SK-N-SH (cell line): ENCODE measurements at regions not wholly inside any gene's neighbourhood (a gene's known extent, or its start where the extent isn't known, plus 50 kb on each side); places are given as distances from the start of the nearest gene placed in this dataset.

Experiments used
- CTCF ChIP-seq: fragments of 200-600 bp; sonication (generic); IDR thresholded peaks from 2 replicates; pipeline ENCODE4 v1.6.1; 2017; ENCODE audit warnings: antibody characterized with exemption, mild to moderate bottlenecking, moderate library complexity
- ELF1 ChIP-seq: IDR thresholded peaks from 2 replicates; pipeline ENCODE4 v1.4.0; 2012
- EZH2phosphoT487 ChIP-seq: fragments of 200-600 bp; sonication (generic); IDR thresholded peaks from 2 replicates; pipeline ENCODE4 v1.6.1; 2017; ENCODE audit warnings: low read depth, mixed run types, mild to moderate bottlenecking, antibody characterized with exemption, moderate library complexity, borderline replicate concordance
- FOXM1 ChIP-seq: IDR thresholded peaks from 2 replicates; pipeline ENCODE4 v1.4.0; 2012; ENCODE audit warnings: low read depth, mild to moderate bottlenecking
- PBX3 ChIP-seq: IDR thresholded peaks from 2 replicates; pipeline ENCODE4; 2012
- REST ChIP-seq: IDR thresholded peaks from 2 replicates; pipeline ENCODE4 v1.6.1; 2012; ENCODE audit warnings: mild to moderate bottlenecking, low read depth, low read length, moderate library complexity
- RFX5 ChIP-seq: IDR thresholded peaks from 2 replicates; pipeline ENCODE4 v1.6.1; 2012; ENCODE audit warnings: mild to moderate bottlenecking, improper control_type of control experiment, low read length

- no peak for TF ChIP-seq ELF1
- TF ChIP-seq EZH2phosphoT487: no peak
- TF ChIP-seq CTCF: no peak
- no peak for TF ChIP-seq REST
- TF ChIP-seq FOXM1: no peak
- TF ChIP-seq PBX3: no peak
- TF ChIP-seq RFX5: no peak
These were observed 1256.2 kb upstream of the SPRY2 start for GRCh38 chr13:81597101-81597500.
